ENCODE measurements at regions not wholly inside any gene's neighbourhood (a gene's known extent, or its start where the extent isn't known, plus 50 kb on each side); places are given as distances from the start of the nearest gene placed in this dataset.

DNA sequence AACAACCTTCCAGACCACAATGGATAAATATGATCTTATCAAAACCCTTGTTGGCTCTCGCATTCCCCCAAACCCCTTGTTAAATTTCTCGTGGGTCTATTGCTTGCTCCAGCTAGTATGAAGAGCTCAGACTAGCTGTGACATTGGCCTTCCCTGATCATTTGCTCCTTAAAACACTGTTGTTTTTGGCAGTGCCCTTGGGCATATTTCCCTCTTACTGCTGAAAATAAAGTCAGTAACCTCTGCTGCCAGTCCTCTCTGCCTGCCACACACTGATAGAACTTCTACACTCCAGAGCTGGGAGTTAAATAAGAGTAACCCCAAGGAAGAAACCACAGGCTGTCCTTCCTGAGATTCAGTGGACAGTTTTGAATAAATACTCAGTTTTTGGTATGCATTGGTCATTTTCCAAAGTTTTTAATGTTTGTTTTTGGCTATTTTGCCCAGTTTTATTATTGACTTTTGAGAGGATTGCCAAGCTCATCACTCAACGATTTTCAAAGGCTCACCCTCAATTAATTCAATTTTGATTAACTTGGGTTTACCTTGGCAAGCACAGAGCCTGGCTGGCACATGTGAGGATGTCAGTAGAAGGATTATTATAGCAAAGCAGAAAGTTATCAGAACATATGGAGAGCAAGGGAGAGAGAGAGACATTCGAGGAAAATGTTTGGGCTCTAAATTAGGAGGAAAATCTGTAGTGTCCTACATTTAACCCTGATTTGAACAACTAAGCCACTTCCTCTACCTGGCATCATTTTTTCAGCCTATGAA, 84.3 kb upstream of the SYN3 start (continued):
- no peak for TF ChIP-seq REST (IDR thresholded peaks at IDR 0.05; ENCODE audit: low read depth)
- no peak for TF ChIP-seq FOSL1 (IDR thresholded peaks at IDR 0.05; ENCODE audit: low read depth)
- TF ChIP-seq SRF (IDR thresholded peaks at IDR 0.05; ENCODE audit: low read depth): no peak
- TF ChIP-seq POLR2A (IDR thresholded peaks at IDR 0.05; ENCODE audit: borderline replicate concordance, extremely low read depth, insufficient read depth, insufficient read length): no peak
- no peak for TF ChIP-seq EGR1 (IDR thresholded peaks at IDR 0.05; ENCODE audit: low read depth)
- no peak for TF ChIP-seq CEBPB (IDR thresholded peaks at IDR 0.05; ENCODE audit: low read depth)
- no peak for TF ChIP-seq ELF1 (IDR thresholded peaks at IDR 0.05; ENCODE audit: borderline replicate concordance, low read depth)
- TF ChIP-seq MAX (IDR thresholded peaks at IDR 0.05): no peak
- TF ChIP-seq, protein P1, sequence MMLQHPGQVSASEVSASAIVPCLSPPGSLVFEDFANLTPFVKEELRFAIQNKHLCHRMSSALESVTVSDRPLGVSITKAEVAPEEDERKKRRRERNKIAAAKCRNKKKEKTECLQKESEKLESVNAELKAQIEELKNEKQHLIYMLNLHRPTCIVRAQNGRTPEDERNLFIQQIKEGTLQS (IDR thresholded peaks at IDR 0.05): no peak
- no peak for TF ChIP-seq TCF7L2 (IDR thresholded peaks at IDR 0.05; ENCODE audit: borderline replicate concordance, extremely low read depth, insufficient read depth, insufficient read length)

DNA sequence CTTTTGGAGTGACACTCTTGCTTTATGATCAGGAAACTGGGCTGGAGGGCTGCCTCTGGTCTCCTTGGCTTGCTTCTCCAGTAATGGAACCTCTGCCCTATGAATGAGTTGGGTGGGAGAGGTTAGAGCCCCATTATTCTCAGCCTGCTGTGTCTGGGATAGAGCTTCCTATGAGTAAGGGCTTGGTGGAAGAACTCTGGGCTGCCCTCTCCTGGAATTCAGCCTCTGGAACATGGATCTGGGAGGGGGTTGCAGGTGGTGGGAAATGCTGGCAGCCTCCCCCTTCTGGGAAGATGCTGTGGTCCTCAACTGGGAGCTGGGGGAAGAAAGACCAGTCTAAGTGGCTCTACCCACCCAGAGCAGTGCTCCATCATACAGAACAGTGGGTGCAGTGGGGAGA, 81.8 kb upstream of the SYN3 start:
- TF ChIP-seq, protein P1 (IDR thresholded peaks at IDR 0.05): no peak
- TF ChIP-seq TCF7L2 (IDR thresholded peaks at IDR 0.05; ENCODE audit: borderline replicate concordance, extremely low read depth, insufficient read depth, insufficient read length): no peak
- no peak for TF ChIP-seq REST (IDR thresholded peaks at IDR 0.05; ENCODE audit: low read depth)
- no peak for TF ChIP-seq SIN3A (IDR thresholded peaks at IDR 0.05; ENCODE audit: low read depth)
- no peak for TF ChIP-seq MAX (IDR thresholded peaks at IDR 0.05)
- no peak for TF ChIP-seq ELF1 (IDR thresholded peaks at IDR 0.05; ENCODE audit: borderline replicate concordance, low read depth)
- no peak for TF ChIP-seq FOSL1 (IDR thresholded peaks at IDR 0.05; ENCODE audit: low read depth)
- no peak for TF ChIP-seq SRF (IDR thresholded peaks at IDR 0.05; ENCODE audit: low read depth)
- no peak for TF ChIP-seq POLR2AphosphoS5 (IDR thresholded peaks at IDR 0.05; ENCODE audit: low read depth, low read length)
- no peak for TF ChIP-seq ZNF274 (IDR thresholded peaks at IDR 0.05; ENCODE audit: low read depth, low read length)
- no peak for TF ChIP-seq RAD21 (IDR thresholded peaks at IDR 0.05; ENCODE audit: low read depth)
- no peak overlapping the region for H3K4me3 ChIP-seq (replicated peaks in 1 of 2; ENCODE audit: low read depth in 1 of 2, low read length in 2 of 2)
- no peak overlapping the region for H2AFZ ChIP-seq (ENCODE audit: low read depth, low read length, poor library complexity, severe bottlenecking)
- DNase-seq (ENCODE audit: low read depth, low spot score) (no peak), ATAC-seq (no peak)
- no TSS peak for BruUV-seq (replicated peaks)
- H3K4me1 ChIP-seq (ENCODE audit: control insufficient read depth in 1 of 2, insufficient read depth in 2 of 2, low read length in 2 of 2): no peaks in the 10 kb centered on the region
- peaks cover 0 to 4% of the 10 kb centered on the region in 2 experiments; a peak in 1 of 4 replicates for H3K9me3 ChIP-seq (ENCODE audit: control insufficient read depth in 1 of 2, insufficient read depth in 1 of 2, low read depth in 1 of 2, low read length in 2 of 2)
- H4K20me1 ChIP-seq (ENCODE audit: insufficient read depth): no peaks in the 10 kb centered on the region
- ChIA-PET CTCF (no interaction called here), POLR2A (no interaction called here), RAD21 (ENCODE audit: low non-redundant PET in 1 of 2, low total read pairs in 2 of 2, uncharacterized antibody in 2 of 2, unreplicated experiment in 2 of 2) (no interaction called here)
- no peak overlapping the region for H3K4me2 ChIP-seq (ENCODE audit: low read length)
- H3K36me3 ChIP-seq (ENCODE audit: control insufficient read depth in 1 of 2, insufficient read depth in 2 of 2, low read length in 2 of 2): no peaks in the 10 kb centered on the region
- no peaks in the 10 kb centered on the region for H3K9me2 ChIP-seq (ENCODE audit: insufficient read depth)
- intact Hi-C loops (cut with micrococcal nuclease): no loop called here
- no peaks in the 10 kb centered on the region for H3K79me2 ChIP-seq (ENCODE audit: insufficient read depth, low read length)
- no peaks in the 10 kb centered on the region for H3K27me3 ChIP-seq (ENCODE audit: insufficient read depth, low read length)
- H3K9ac ChIP-seq (ENCODE audit: low read length): no peak overlapping the region
- H3K27ac ChIP-seq (ENCODE audit: low read depth, low read length): no peak overlapping the region
